ENCODE measurements at regions not wholly inside any gene's neighbourhood (a gene's known extent, or its start where the extent isn't known, plus 50 kb on each side); places are given as distances from the start of the nearest gene placed in this dataset.

DNA sequence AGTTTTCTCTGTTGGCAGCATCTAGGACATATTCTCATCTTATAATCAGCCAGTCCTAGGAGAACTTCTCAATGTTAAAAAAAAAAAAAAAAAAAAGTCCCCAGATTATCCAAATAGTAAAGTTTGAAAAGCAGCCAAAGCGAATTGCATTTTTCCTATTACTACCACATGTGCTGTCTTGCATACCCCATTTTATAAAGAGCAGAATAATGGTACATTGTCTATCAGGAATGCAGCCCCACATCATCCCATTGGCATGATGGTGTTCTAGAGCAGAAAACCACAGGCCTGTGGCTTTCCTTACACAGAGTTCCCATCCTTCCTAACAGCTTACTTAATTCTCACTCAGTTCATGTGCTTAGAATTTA is 381.6 kb downstream of the TMEM38B start:
- no peak overlapping the region for H3K4me3 ChIP-seq (ENCODE audit: low read length)

DNA sequence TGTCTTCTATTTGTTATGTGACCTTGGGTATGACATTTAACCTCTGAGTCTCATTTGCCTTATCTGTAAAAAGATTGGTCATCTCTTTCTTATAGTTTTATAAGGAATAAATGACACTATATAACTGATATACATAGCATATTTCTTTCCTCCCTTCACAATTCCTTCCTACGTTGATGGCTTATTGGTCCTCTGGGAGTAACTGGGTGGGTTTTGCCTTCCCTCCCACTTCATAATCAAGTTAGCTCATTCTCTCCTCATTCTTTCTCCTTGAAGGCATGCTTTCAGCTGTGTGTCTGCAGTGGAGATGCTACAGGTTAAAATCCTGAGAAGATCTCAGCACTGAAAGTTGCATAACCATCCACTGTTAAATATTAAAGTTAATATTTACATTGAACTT is 382.4 kb downstream of the TMEM38B start:
- TF ChIP-seq, protein P1, sequence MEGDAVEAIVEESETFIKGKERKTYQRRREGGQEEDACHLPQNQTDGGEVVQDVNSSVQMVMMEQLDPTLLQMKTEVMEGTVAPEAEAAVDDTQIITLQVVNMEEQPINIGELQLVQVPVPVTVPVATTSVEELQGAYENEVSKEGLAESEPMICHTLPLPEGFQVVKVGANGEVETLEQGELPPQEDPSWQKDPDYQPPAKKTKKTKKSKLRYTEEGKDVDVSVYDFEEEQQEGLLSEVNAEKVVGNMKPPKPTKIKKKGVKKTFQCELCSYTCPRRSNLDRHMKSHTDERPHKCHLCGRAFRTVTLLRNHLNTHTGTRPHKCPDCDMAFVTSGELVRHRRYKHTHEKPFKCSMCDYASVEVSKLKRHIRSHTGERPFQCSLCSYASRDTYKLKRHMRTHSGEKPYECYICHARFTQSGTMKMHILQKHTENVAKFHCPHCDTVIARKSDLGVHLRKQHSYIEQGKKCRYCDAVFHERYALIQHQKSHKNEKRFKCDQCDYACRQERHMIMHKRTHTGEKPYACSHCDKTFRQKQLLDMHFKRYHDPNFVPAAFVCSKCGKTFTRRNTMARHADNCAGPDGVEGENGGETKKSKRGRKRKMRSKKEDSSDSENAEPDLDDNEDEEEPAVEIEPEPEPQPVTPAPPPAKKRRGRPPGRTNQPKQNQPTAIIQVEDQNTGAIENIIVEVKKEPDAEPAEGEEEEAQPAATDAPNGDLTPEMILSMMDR (IDR thresholded peaks at IDR 0.05; ENCODE audit: insufficient read depth, low read depth, low read length, missing control alignments): no peak
- no peak overlapping the region for H3K4me3 ChIP-seq (ENCODE audit: low read length)

More for the DNA sequence above, 381.6 kb downstream of the TMEM38B start:
- DNase-seq (ENCODE audit: low read depth): peak; percentile 88
- TF ChIP-seq, protein P1 (IDR thresholded peaks at IDR 0.05; ENCODE audit: insufficient read depth, low read depth, low read length, missing control alignments): no peak

GRCh38 chr9:106077731-106078130 is 383.4 kb downstream of the TMEM38B start:
- H3K4me3 ChIP-seq (ENCODE audit: low read length): no peak overlapping the region
- TF ChIP-seq, protein P1 (IDR thresholded peaks at IDR 0.05; ENCODE audit: insufficient read depth, low read depth, low read length, missing control alignments): no peak
- no peak for DNase-seq (ENCODE audit: low read depth)

More for the DNA sequence above, 382.4 kb downstream of the TMEM38B start:
- no peak for DNase-seq (ENCODE audit: low read depth)

GRCh38 chr9:106082621-106083020 is 388.3 kb downstream of the TMEM38B start:
- no peak overlapping the region for H3K4me3 ChIP-seq (ENCODE audit: low read length)
- TF ChIP-seq, protein P1 (IDR thresholded peaks at IDR 0.05; ENCODE audit: insufficient read depth, low read depth, low read length, missing control alignments): no peak
- no peak for DNase-seq (ENCODE audit: low read depth)

- TF ChIP-seq, protein P1 (IDR thresholded peaks at IDR 0.05; ENCODE audit: insufficient read depth, low read depth, low read length, missing control alignments): no peak
- DNase-seq (ENCODE audit: low read depth): no peak
- no peak overlapping the region for H3K4me3 ChIP-seq (ENCODE audit: low read length)
Observed at GRCh38 chr9:106084702-106085101, 390.4 kb downstream of the TMEM38B start.

- no peak overlapping the region for H3K4me3 ChIP-seq (ENCODE audit: low read length)
- TF ChIP-seq, protein P1 (IDR thresholded peaks at IDR 0.05; ENCODE audit: insufficient read depth, low read depth, low read length, missing control alignments): no peak
Observed at GRCh38 chr9:106085479-106085878, 391.1 kb downstream of the TMEM38B start.

DNA sequence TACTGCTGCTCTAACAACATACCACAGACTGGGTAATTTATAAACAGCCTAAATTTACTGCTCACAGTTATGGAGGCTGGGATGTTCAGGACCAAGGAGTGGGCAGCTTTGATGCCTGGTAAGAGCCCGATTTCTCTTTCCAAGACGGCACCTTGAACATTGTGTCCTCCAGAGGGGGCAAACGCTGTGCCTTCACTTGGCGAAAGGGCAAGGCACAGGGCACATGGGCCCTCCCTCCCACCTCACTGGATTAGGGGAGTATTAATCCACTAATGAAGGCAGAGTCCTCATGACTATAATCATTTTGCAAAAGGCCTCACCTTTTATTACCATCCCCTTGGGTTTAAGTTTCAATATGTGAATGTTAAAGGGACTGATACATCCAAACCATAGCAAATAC is 397.7 kb downstream of the TMEM38B start:
- TF ChIP-seq, protein P1 (IDR thresholded peaks at IDR 0.05; ENCODE audit: insufficient read depth, low read depth, low read length, missing control alignments): no peak
- DNase-seq (ENCODE audit: low read depth): no peak
- H3K4me3 ChIP-seq (ENCODE audit: low read length): no peak overlapping the region

More at GRCh38 chr9:106085479-106085878, 391.1 kb downstream of the TMEM38B start:
- no peak for DNase-seq (ENCODE audit: low read depth)

Data from epithelial cell of esophagus (primary cell).